ENCODE measurements at regions not wholly inside any gene's neighbourhood (a gene's known extent, or its start where the extent isn't known, plus 50 kb on each side); places are given as distances from the start of the nearest gene placed in this dataset.

DNA sequence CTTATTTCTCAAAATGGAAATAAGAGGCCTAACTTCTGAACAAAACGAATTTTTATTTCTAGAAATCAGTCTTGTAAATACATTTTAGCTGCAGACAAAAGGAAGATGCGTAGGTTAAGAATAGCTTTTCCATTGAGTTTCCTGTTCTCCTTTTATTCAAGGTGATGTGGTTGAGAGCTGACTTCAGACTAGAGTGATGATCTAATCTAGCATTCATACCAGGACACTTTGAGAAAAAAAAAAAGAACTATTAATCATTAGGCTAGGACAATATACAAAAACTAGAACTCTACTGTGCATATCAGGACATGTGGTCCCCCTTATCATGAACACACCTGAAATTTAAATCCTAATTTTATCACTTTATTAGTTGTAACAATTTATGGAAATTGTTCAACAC lies 884.5 kb upstream of the EPHA5 start:
- TF ChIP-seq NFIC (IDR thresholded peaks at IDR 0.05) (no peak), TCF12 (IDR thresholded peaks at IDR 0.05; ENCODE audit: low read depth) (no peak), TAF1 (IDR thresholded peaks at IDR 0.05; ENCODE audit: low read depth) (no peak), RAD21 (IDR thresholded peaks at IDR 0.05; ENCODE audit: low read depth) (no peak), TEAD4 (IDR thresholded peaks at IDR 0.05) (no peak), EP300 (IDR thresholded peaks at IDR 0.05; ENCODE audit: borderline replicate concordance) (no peak), CEBPB (IDR thresholded peaks at IDR 0.05) (no peak), YY1 (IDR thresholded peaks at IDR 0.05; ENCODE audit: low read depth) (no peak)
- TF ChIP-seq, protein P1, sequence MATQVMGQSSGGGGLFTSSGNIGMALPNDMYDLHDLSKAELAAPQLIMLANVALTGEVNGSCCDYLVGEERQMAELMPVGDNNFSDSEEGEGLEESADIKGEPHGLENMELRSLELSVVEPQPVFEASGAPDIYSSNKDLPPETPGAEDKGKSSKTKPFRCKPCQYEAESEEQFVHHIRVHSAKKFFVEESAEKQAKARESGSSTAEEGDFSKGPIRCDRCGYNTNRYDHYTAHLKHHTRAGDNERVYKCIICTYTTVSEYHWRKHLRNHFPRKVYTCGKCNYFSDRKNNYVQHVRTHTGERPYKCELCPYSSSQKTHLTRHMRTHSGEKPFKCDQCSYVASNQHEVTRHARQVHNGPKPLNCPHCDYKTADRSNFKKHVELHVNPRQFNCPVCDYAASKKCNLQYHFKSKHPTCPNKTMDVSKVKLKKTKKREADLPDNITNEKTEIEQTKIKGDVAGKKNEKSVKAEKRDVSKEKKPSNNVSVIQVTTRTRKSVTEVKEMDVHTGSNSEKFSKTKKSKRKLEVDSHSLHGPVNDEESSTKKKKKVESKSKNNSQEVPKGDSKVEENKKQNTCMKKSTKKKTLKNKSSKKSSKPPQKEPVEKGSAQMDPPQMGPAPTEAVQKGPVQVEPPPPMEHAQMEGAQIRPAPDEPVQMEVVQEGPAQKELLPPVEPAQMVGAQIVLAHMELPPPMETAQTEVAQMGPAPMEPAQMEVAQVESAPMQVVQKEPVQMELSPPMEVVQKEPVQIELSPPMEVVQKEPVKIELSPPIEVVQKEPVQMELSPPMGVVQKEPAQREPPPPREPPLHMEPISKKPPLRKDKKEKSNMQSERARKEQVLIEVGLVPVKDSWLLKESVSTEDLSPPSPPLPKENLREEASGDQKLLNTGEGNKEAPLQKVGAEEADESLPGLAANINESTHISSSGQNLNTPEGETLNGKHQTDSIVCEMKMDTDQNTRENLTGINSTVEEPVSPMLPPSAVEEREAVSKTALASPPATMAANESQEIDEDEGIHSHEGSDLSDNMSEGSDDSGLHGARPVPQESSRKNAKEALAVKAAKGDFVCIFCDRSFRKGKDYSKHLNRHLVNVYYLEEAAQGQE (IDR thresholded peaks at IDR 0.05; ENCODE audit: low read depth), result no peak
- TF ChIP-seq, protein P2, sequence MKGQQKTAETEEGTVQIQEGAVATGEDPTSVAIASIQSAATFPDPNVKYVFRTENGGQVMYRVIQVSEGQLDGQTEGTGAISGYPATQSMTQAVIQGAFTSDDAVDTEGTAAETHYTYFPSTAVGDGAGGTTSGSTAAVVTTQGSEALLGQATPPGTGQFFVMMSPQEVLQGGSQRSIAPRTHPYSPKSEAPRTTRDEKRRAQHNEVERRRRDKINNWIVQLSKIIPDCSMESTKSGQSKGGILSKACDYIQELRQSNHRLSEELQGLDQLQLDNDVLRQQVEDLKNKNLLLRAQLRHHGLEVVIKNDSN (IDR thresholded peaks at IDR 0.05), result no peak

DNA sequence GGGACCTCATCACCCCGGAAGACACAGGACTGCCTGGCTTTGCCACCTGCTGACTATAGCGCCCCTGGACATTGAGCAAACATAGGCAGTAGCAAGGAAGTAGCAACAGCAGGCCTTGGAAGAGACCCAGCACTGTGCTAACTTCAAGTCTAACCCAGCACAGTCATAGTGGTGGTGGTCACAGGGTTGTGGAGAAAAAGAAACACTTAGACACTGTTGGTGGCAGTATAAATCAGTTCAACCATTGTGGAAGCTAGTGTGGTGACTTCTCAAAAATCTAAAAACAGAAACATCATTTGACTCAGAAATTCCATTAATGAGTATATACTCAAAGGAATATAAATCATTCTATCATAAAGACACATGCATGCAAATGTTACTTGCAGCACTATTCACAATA lies 874.0 kb upstream of the EPHA5 start:
- TF ChIP-seq FOXM1 (IDR thresholded peaks at IDR 0.05; ENCODE audit: borderline replicate concordance, low read depth) (no peak), CEBPB (IDR thresholded peaks at IDR 0.05) (no peak), YY1 (IDR thresholded peaks at IDR 0.05; ENCODE audit: low read depth) (no peak), TEAD4 (IDR thresholded peaks at IDR 0.05) (no peak), NFIC (IDR thresholded peaks at IDR 0.05) (no peak), CREB1 (IDR thresholded peaks at IDR 0.05; ENCODE audit: low read depth) (no peak), EGR1 (IDR thresholded peaks at IDR 0.05) (no peak), RAD21 (IDR thresholded peaks at IDR 0.05; ENCODE audit: low read depth) (no peak), TAF1 (IDR thresholded peaks at IDR 0.05; ENCODE audit: low read depth) (no peak), TCF12 (IDR thresholded peaks at IDR 0.05; ENCODE audit: low read depth) (no peak)
- TF ChIP-seq, protein P2 (IDR thresholded peaks at IDR 0.05), result no peak

DNA sequence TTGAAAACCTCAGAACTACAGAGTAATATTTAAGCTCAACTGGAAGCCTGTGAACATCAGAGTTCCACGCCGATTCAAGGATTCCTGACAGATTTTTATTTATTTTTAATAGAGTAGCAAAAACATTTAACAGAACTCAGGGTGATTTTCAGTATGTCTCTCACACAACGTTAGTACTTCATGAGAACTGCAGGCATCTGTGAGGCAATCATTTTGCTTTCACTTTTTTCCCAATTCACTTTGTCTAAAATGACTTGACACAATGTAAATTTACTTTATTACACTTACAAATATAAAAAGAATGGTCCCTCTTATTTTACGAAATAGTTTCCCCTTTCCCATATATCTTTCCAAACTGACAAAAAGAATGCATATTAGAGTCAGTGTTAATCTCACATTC lies 869.5 kb upstream of the EPHA5 start:
- TF ChIP-seq TAF1 (IDR thresholded peaks at IDR 0.05; ENCODE audit: low read depth) (no peak), RAD21 (IDR thresholded peaks at IDR 0.05; ENCODE audit: low read depth) (no peak), NFIC (IDR thresholded peaks at IDR 0.05) (no peak), YY1 (IDR thresholded peaks at IDR 0.05; ENCODE audit: low read depth) (no peak), EP300 (IDR thresholded peaks at IDR 0.05; ENCODE audit: borderline replicate concordance) (no peak), ZBTB7A (IDR thresholded peaks at IDR 0.05; ENCODE audit: low read depth) (no peak), CREB1 (IDR thresholded peaks at IDR 0.05; ENCODE audit: low read depth) (no peak), TCF12 (IDR thresholded peaks at IDR 0.05; ENCODE audit: low read depth) (no peak), FOXM1 (IDR thresholded peaks at IDR 0.05; ENCODE audit: borderline replicate concordance, low read depth) (no peak)
- TF ChIP-seq, protein P3, sequence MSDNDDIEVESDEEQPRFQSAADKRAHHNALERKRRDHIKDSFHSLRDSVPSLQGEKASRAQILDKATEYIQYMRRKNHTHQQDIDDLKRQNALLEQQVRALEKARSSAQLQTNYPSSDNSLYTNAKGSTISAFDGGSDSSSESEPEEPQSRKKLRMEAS (IDR thresholded peaks at IDR 0.05), result no peak

DNA sequence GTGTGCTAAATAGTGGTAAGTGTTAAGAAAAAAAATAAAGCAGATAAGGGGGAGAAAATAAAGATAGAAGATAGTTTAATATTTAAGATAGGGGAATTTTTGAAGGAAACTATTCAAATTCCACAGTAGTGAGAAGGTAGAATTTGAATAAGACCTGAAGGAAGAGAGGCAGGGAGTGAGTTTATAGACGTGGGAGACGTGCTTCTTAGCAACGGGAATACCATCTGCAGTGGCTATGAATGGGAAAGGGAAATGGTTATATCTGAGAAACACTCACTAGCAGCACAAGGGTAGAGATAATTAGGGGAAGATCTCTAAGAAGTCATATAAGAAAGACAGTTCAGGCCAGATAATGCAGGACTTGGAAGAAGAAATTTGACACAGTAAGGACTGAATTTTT lies 854.5 kb upstream of the EPHA5 start:
- TF ChIP-seq NFIC (IDR thresholded peaks at IDR 0.05) (no peak), TAF1 (IDR thresholded peaks at IDR 0.05; ENCODE audit: low read depth) (no peak), CEBPB (IDR thresholded peaks at IDR 0.05) (no peak), FOXM1 (IDR thresholded peaks at IDR 0.05; ENCODE audit: borderline replicate concordance, low read depth) (no peak), EGR1 (IDR thresholded peaks at IDR 0.05) (no peak), TCF12 (IDR thresholded peaks at IDR 0.05; ENCODE audit: low read depth) (no peak), ZBTB7A (IDR thresholded peaks at IDR 0.05; ENCODE audit: low read depth) (no peak), YY1 (IDR thresholded peaks at IDR 0.05; ENCODE audit: low read depth) (no peak), EP300 (IDR thresholded peaks at IDR 0.05; ENCODE audit: borderline replicate concordance) (no peak), CREB1 (IDR thresholded peaks at IDR 0.05; ENCODE audit: low read depth) (no peak)
- TF ChIP-seq, protein P2 (IDR thresholded peaks at IDR 0.05), result no peak
- TF ChIP-seq, protein P3 (IDR thresholded peaks at IDR 0.05), result no peak
- TF ChIP-seq, protein P1 (IDR thresholded peaks at IDR 0.05; ENCODE audit: low read depth), result no peak

DNA sequence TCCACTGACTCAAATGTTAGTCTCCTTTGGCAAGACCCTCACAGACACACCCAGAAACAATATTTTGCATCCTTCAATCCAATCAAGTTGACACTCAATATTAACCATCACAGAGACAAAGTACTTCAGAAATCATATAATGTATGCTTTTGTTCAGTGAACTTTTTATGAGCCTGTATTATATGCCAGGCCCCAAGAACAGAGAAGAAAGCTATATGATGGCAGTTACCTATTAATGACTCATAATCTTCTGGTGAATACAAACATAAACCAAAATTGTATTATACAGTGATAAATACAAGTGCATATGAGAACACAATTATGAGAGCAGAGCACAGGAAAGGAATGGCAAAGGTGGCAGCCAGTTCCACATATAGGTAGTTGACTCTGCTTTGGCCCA lies 852.0 kb upstream of the EPHA5 start:
- no peak for TF ChIP-seq YY1 (IDR thresholded peaks at IDR 0.05; ENCODE audit: low read depth)
- no peak for TF ChIP-seq CEBPB (IDR thresholded peaks at IDR 0.05)
- no peak for TF ChIP-seq CREB1 (IDR thresholded peaks at IDR 0.05; ENCODE audit: low read depth)
- TF ChIP-seq, protein P2 (IDR thresholded peaks at IDR 0.05), result no peak
- TF ChIP-seq, protein P1 (IDR thresholded peaks at IDR 0.05; ENCODE audit: low read depth), result no peak
- TF ChIP-seq ZBTB7A (IDR thresholded peaks at IDR 0.05; ENCODE audit: low read depth), result no peak
- no peak for TF ChIP-seq EP300 (IDR thresholded peaks at IDR 0.05; ENCODE audit: borderline replicate concordance)
- no peak for TF ChIP-seq TEAD4 (IDR thresholded peaks at IDR 0.05)
- TF ChIP-seq EGR1 (IDR thresholded peaks at IDR 0.05), result no peak
- no peak for TF ChIP-seq TAF1 (IDR thresholded peaks at IDR 0.05; ENCODE audit: low read depth)
- no peak for TF ChIP-seq TCF12 (IDR thresholded peaks at IDR 0.05; ENCODE audit: low read depth)
- no peak for TF ChIP-seq RAD21 (IDR thresholded peaks at IDR 0.05; ENCODE audit: low read depth)
